ENCODE measurements at regions not wholly inside any gene's neighbourhood (a gene's known extent, or its start where the extent isn't known, plus 50 kb on each side); places are given as distances from the start of the nearest gene placed in this dataset.

- Histone ChIP-seq H3K14ac (ENCODE audit: insufficient read depth, low read length) (no peak overlapping the region), H2AFZ (ENCODE audit: low read length) (no peak overlapping the region), H2BK5ac (ENCODE audit: insufficient read length, low read length) (no peak overlapping the region), H3K27ac (ENCODE audit: insufficient read length, low read depth, low read length) (no peak overlapping the region), H2BK15ac (ENCODE audit: low read depth, low read length) (no peak overlapping the region), H3K4ac (ENCODE audit: low read depth, low read length) (no peak overlapping the region), H3K18ac (ENCODE audit: insufficient read length, low read depth, low read length) (no peak overlapping the region), H2BK120ac (ENCODE audit: low read depth, low read length, poor library complexity, severe bottlenecking) (no peak overlapping the region), H4K8ac (replicated peaks; ENCODE audit: insufficient read length, low read depth, low read length) (no peak overlapping the region), H4K5ac (ENCODE audit: insufficient read length, low read depth, low read length) (no peak overlapping the region), H3T11ph (ENCODE audit: low read length) (no peak overlapping the region), H3K23me2 (ENCODE audit: insufficient read length, low read depth, low read length, poor library complexity, severe bottlenecking) (peaks cover 17% of the 10 kb centered on the region), H3K9me3 (ENCODE audit: control insufficient read depth, low read depth, low read length) (no peaks in the 10 kb centered on the region), H3K4me1 (ENCODE audit: insufficient read depth, low read length) (peaks cover 6% of the 10 kb centered on the region; the same call in 1 of the 2 replicates), H4K91ac (ENCODE audit: insufficient read length, low read depth, low read length) (no peak overlapping the region), H3K56ac (ENCODE audit: insufficient read length, low read depth, low read length) (no peak overlapping the region), H3K9ac (ENCODE audit: extremely low read depth, insufficient read length, low read length) (no peak overlapping the region), H3K27me3 (ENCODE audit: insufficient read depth, low read length) (no peaks in the 10 kb centered on the region), H4K20me1 (ENCODE audit: control insufficient read depth, insufficient read depth, insufficient read length) (no peaks in the 10 kb centered on the region), H3K79me2 (ENCODE audit: insufficient read depth, low read length) (no peaks in the 10 kb centered on the region), H3K23ac (ENCODE audit: insufficient read length, low read depth, low read length) (no peak overlapping the region), H3K79me1 (ENCODE audit: insufficient read depth, low read depth, low read length, poor library complexity, severe bottlenecking) (no peaks in the 10 kb centered on the region), H2BK20ac (ENCODE audit: low read depth, low read length, poor library complexity, severe bottlenecking) (no peak overlapping the region), H2BK12ac (ENCODE audit: insufficient read length, low read depth, low read length) (no peak overlapping the region), H3K4me2 (ENCODE audit: insufficient read depth, insufficient read length, low read length) (no peak overlapping the region), H2AK5ac (ENCODE audit: insufficient read length, low read length) (no peak overlapping the region)
- Mint-ChIP-seq H3K36me3 (ENCODE audit: insufficient read depth in 1 of 3, low read depth in 3 of 3) (peaks cover 4 to 11% (median 6%) of the 10 kb centered on the region in 3 experiments; a peak in 5 of 7 replicates), H3K4me3 (peak overlapping the region in 1 of 2 experiments; percentile 87; a peak in 1 of 5 replicates), H3K27ac (no peak overlapping the region), H3K4me1 (peaks cover 28 to 30% of the 10 kb centered on the region in 2 experiments), H3K27me3 (ENCODE audit: low read depth) (peaks cover 25% of the 10 kb centered on the region), H3K9me3 (peaks cover 10 to 12% of the 10 kb centered on the region in 2 experiments)
- no CpG with 5 or more reads among the region's 3 CpGs for WGBS (ENCODE audit: extremely low coverage, insufficient read length, low lambda C conversion rate)
- DNase-seq, result no peak
- no peak for TF ChIP-seq CTCF (conservative IDR thresholded peaks at IDR 0.05)
Observed at GRCh38 chr9:121601194-121601593, 50.2 kb upstream of the DAB2IP start.
